ENCODE measurements at regions not wholly inside any gene's neighbourhood (a gene's known extent, or its start where the extent isn't known, plus 50 kb on each side); places are given as distances from the start of the nearest gene placed in this dataset.

GRCh38 chr5:8446179-8446578, 577.2 kb downstream of the MTRR start:
- Histone ChIP-seq H3K27me3 (no peaks in the 10 kb centered on the region), H3K4me3 (no peak overlapping the region), H3K36me3 (ENCODE audit: low read depth, missing control alignments) (no peaks in the 10 kb centered on the region), H3K27ac (no peak overlapping the region), H3K4me1 (no peaks in the 10 kb centered on the region), H3K9me3 (no peaks in the 10 kb centered on the region)
- DNase-seq: no peak
- intact Hi-C loops (cut with DNase I; ENCODE audit: low total_unique reads): no loop called here
- WGBS, 2 donors: 86 to 90% methylated on average over 2 of the region's 2 CpGs
- no peak for TF ChIP-seq CTCF (IDR thresholded peaks at IDR 0.05)
- no peak for TF ChIP-seq POLR2A (IDR thresholded peaks at IDR 0.05)

GRCh38 chr5:8456846-8457186, 587.9 kb downstream of the MTRR start:
- intact Hi-C loops (cut with DNase I; ENCODE audit: low total_unique reads): no loop called here
- H3K9me3 ChIP-seq: no peaks in the 10 kb centered on the region
- H3K4me1 ChIP-seq: no peaks in the 10 kb centered on the region
- DNase-seq: no peak
- no peaks in the 10 kb centered on the region for H3K36me3 ChIP-seq (ENCODE audit: low read depth, missing control alignments)
- peak overlapping the region; percentile 80 to 93 for H3K4me3 ChIP-seq
- H3K27me3 ChIP-seq: no peaks in the 10 kb centered on the region
- 50 to 60% methylated on average over 5 of the region's 5 CpGs for WGBS, 2 donors
- no peak for TF ChIP-seq CTCF (IDR thresholded peaks at IDR 0.05)
- peak overlapping the region; percentile 78 to 84 for H3K27ac ChIP-seq

GRCh38 chr5:8457187-8458037, 588.5 kb downstream of the MTRR start:
- Histone ChIP-seq H3K9me3 (no peaks in the 10 kb centered on the region), H3K27ac (peak overlapping the region; percentile 78 to 84), H3K27me3 (no peaks in the 10 kb centered on the region), H3K36me3 (ENCODE audit: low read depth, missing control alignments) (no peaks in the 10 kb centered on the region), H3K4me3 (peak overlapping the region; percentile 80 to 93), H3K4me1 (no peaks in the 10 kb centered on the region)
- no peak for TF ChIP-seq POLR2A (IDR thresholded peaks at IDR 0.05)
- peak in 1 of 3 experiments; percentile 18 for TF ChIP-seq CTCF (IDR thresholded peaks at IDR 0.05)
- peak; percentile 94 for DNase-seq
- intact Hi-C loops (cut with DNase I; ENCODE audit: low total_unique reads): no loop called here
- WGBS, 2 donors: 17 to 43% methylated on average over 18 to 51 of the region's 74 CpGs

- TF ChIP-seq POLR2A (IDR thresholded peaks at IDR 0.05): no peak
- no peak for TF ChIP-seq CTCF (IDR thresholded peaks at IDR 0.05)
- peak overlapping the region; percentile 80 to 93 for H3K4me3 ChIP-seq
- H3K36me3 ChIP-seq (ENCODE audit: low read depth, missing control alignments): no peaks in the 10 kb centered on the region
- peak overlapping the region; percentile 78 to 84 for H3K27ac ChIP-seq
- H3K9me3 ChIP-seq: no peaks in the 10 kb centered on the region
- H3K27me3 ChIP-seq: no peaks in the 10 kb centered on the region
- H3K4me1 ChIP-seq: no peaks in the 10 kb centered on the region
- WGBS, 2 donors: 27 to 30% methylated on average over 3 to 22 of the region's 22 CpGs
- intact Hi-C loops (cut with DNase I; ENCODE audit: low total_unique reads): no loop called here
- DNase-seq: peak; percentile 28
Observed at GRCh38 chr5:8458038-8458383, 589.1 kb downstream of the MTRR start.

- WGBS, 2 donors: 70 to 76% methylated on average over 3 of the region's 3 CpGs
- DNase-seq: no peak
- Histone ChIP-seq H3K27ac (no peak overlapping the region), H3K4me1 (no peaks in the 10 kb centered on the region), H3K27me3 (no peaks in the 10 kb centered on the region), H3K9me3 (no peaks in the 10 kb centered on the region), H3K36me3 (ENCODE audit: low read depth, missing control alignments) (no peaks in the 10 kb centered on the region), H3K4me3 (no peak overlapping the region)
- TF ChIP-seq CTCF (IDR thresholded peaks at IDR 0.05): no peak
- no peak for TF ChIP-seq POLR2A (IDR thresholded peaks at IDR 0.05)
- intact Hi-C loops (cut with DNase I; ENCODE audit: low total_unique reads): no loop called here
Observed at GRCh38 chr5:8461543-8461942, 592.6 kb downstream of the MTRR start.
